C4-2B (cell line): ENCODE measurements at regions not wholly inside any gene's neighbourhood (a gene's known extent, or its start where the extent isn't known, plus 50 kb on each side); places are given as distances from the start of the nearest gene placed in this dataset.

Source experiments
- H3K27ac ChIP-seq: fragments of 450-650 bp; 2 replicates; pipeline ENCODE4 v1.5.1; 2017
- ZFX ChIP-seq: fragments of 450-650 bp; IDR thresholded peaks from 2 replicates; pipeline ENCODE4 v1.6.1; 2017
- TF ChIP-seq, protein P1 (sequence below): fragments of 450-650 bp; conservative IDR thresholded peaks from 2 replicates; pipeline ENCODE4 v1.5.1; 2017; ENCODE audit warnings: mild to moderate bottlenecking

DNA sequence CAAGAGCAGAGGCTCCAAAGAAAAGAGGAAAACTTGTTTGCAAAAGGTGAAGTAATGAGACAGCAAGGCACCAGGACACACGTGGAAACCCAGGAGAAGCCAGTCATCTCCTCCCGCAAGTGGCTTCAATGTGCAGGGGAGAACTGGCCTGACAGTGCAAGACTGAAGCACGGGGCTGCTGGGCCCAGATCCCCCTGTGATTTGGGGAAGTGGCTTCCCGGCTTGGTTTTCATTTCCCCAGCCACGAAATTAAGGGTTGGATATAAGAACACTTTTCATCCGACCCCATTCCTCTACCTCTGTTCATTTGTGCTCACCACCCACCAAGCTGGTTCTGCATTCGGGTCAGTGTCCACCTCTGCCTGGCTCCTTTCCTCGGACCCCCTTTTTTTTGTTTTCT is 306.4 kb downstream of the FGFR2 start:
- TF ChIP-seq ZFX = no peak
- TF ChIP-seq, protein P1, sequence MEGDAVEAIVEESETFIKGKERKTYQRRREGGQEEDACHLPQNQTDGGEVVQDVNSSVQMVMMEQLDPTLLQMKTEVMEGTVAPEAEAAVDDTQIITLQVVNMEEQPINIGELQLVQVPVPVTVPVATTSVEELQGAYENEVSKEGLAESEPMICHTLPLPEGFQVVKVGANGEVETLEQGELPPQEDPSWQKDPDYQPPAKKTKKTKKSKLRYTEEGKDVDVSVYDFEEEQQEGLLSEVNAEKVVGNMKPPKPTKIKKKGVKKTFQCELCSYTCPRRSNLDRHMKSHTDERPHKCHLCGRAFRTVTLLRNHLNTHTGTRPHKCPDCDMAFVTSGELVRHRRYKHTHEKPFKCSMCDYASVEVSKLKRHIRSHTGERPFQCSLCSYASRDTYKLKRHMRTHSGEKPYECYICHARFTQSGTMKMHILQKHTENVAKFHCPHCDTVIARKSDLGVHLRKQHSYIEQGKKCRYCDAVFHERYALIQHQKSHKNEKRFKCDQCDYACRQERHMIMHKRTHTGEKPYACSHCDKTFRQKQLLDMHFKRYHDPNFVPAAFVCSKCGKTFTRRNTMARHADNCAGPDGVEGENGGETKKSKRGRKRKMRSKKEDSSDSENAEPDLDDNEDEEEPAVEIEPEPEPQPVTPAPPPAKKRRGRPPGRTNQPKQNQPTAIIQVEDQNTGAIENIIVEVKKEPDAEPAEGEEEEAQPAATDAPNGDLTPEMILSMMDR = no peak
- H3K27ac ChIP-seq = no peak overlapping the region

DNA sequence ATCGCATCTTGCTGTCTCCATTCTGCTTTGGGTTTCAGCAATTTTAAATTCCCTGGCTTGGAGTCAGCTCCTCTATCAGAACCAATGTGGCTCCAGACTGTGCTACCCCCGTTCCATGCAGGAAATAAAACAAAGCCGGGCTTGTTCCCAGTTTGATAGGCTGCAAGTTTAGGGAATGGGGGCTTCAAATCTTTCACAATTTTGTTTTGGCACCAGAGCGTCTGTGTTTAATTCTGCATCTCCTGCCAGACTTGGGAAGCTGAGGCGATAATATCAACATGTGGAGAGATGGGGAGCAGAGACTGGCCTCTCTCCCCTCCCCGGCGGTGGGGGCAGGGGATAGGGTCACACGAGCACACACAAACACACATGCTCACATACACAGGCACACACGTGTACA is 305.9 kb downstream of the FGFR2 start:
- TF ChIP-seq, protein P1 = no peak
- no peak overlapping the region for H3K27ac ChIP-seq

DNA sequence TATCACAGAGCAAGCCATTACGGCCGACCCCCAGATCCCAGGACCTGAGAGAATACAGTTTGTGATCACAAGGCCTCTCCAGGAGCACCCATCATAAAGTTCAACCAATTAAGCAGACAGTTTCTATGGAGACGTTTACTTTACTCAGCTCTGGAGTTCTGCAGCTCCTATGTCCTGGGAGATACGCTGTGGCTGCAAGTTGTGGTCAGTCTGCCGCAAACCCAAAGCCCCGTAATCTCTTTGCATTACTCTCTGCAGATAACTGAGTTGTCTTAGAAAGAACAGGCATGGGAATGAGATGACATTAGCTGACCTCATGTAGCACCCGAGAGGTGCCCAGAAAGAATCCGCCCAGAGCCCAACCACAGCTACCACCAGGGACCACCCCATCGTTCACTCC is 305.1 kb downstream of the FGFR2 start:
- H3K27ac ChIP-seq = no peak overlapping the region
- TF ChIP-seq ZFX = no peak
- TF ChIP-seq, protein P1 = no peak

DNA sequence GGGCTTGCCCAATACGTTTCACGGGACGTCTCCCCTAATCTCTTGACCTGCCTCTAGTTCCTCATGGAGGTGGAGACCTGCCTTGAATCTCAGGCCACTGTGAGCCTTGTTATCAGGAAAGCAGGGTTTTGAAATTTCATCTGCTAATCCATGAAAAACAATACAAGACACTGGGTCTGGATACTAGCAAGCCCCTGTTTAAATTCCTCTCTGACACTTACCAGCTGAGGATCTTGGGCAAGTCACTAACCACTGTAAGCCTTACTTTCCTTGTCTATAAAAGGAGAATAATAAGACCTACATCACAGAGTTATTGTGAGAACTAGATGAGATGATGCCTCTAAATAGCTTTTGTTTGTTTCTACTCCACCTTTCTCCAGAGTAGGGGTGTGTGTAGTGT is 303.6 kb downstream of the FGFR2 start:
- no peak overlapping the region for H3K27ac ChIP-seq
- TF ChIP-seq, protein P1 = no peak
- no peak for TF ChIP-seq ZFX

DNA sequence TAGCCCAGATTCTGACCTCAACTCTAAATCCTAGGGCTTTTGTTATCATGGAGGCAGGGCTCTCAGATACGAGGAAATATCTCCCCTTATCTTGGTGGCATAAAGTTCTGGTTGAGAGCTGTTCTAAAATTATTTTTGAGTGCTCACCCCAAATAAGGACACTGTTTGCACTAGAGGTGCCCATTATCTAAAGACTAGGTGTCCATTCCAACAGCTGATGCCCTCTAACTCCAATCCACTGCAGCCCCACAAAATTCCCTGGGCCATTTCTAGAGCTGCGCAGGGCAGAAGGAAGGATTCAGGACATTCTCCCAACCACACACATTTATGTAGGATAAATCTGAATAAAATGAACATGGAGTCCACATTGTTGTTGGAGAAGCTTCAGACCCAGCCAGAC is 301.9 kb downstream of the FGFR2 start:
- TF ChIP-seq, protein P1 = no peak
- no peak for TF ChIP-seq ZFX
- H3K27ac ChIP-seq = no peak overlapping the region

DNA sequence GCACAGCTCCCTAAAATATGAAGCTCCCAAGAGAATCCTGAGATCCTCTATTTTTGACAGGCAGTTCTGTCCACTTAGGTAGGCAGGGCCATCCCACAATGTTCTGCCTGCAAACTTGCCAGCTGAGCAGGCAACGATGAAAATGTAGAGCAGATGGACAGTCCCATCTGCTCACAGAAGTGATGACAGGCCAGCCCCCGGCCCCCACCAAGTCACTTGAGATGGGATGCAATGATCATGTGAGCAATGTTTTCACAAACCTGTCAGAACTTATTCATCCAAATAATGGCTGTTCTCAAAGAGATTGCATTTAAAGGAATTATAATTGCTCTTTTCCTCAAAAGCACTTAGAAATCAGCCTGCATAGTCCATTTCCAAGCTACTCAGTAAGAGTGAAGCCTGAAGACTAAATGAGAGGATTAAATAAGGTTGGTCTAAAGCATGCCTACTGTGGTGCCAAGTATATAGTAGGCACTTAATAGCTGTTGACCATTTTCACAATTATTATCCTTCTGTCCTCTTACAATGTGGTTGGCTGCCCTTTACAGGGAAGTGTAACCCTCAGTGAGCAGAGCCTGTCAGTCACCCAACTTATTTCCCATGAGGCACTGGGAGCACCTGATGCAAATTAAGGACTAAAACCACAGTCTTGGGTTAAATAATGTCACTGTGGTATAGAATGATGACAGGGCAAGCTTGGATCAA is 301.2 kb downstream of the FGFR2 start:
- TF ChIP-seq ZFX = no peak
- TF ChIP-seq, protein P1 = no peak

DNA sequence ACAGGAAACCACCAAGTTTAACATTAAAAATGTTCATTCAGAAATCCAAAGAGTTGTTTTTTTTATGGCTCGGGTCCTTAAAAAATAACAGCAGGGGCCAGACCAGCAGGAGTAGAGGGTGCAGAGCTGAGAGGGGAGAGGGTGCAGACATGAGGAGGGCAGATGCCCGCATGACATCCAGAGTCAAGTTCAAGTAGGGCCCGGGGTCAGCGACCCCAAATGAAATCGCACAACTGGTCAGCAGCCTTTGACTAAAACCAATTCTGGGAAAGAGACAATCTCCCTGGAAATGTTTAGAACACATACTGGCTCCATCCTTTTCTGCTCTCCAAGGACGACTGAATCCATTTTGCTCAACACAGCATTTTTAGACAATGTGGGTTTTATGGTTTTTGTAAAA is 297.5 kb downstream of the FGFR2 start:
- no peak overlapping the region for H3K27ac ChIP-seq
- TF ChIP-seq, protein P1 = no peak
- TF ChIP-seq ZFX = no peak

More for the DNA sequence above, 301.2 kb downstream of the FGFR2 start:
- H3K27ac ChIP-seq = no peak overlapping the region
